Hepatocyte (in vitro differentiated cells): ENCODE measurements at regions not wholly inside any gene's neighbourhood (a gene's known extent, or its start where the extent isn't known, plus 50 kb on each side); places are given as distances from the start of the nearest gene placed in this dataset.

Source experiments
- DNase-seq: peaks from one replicate; pipeline ENCODE4 v3.0.0-alpha.2; 2016; ENCODE audit warnings: low spot score
- H2AFZ ChIP-seq: fragments of 200-600 bp; sonication (generic); 2 replicates; pipeline ENCODE4 v1.6.0; 2016; ENCODE audit warnings: antibody characterized with exemption, mild to moderate bottlenecking
- H3K27ac ChIP-seq: fragments of 200-600 bp; sonication (generic); 2 replicates; pipeline ENCODE4 v1.5.1; 2016; ENCODE audit warnings: mild to moderate bottlenecking
- H3K27me3 ChIP-seq: fragments of 200-600 bp; sonication (generic); 2 replicates; pipeline ENCODE4 v1.6.1; 2016
- H3K36me3 ChIP-seq: fragments of 200-600 bp; sonication (generic); replicated peaks from 2 replicates; pipeline ENCODE4 v1.5.1; 2016; ENCODE audit warnings: low read depth; ENCODE audit not compliant: insufficient read depth
- H3K4me1 ChIP-seq: fragments of 200-600 bp; sonication (generic); 2 replicates; pipeline ENCODE4 v1.5.1; 2016; ENCODE audit warnings: mild to moderate bottlenecking, moderate library complexity; ENCODE audit not compliant: insufficient read depth
- H3K4me2 ChIP-seq: fragments of 200-600 bp; sonication (generic); 2 replicates; pipeline ENCODE4 v1.6.0; 2016
- H3K4me3 ChIP-seq: fragments of 200-600 bp; sonication (generic); 2 replicates; pipeline ENCODE4 v1.5.1; 2016; ENCODE audit warnings: mild to moderate bottlenecking
- H3K79me2 ChIP-seq: fragments of 200-600 bp; sonication (generic); 2 replicates; pipeline ENCODE4 v1.6.0; 2017; ENCODE audit warnings: mild to moderate bottlenecking
- H3K9me2 ChIP-seq: fragments of 200-600 bp; sonication (generic); replicated peaks from 2 replicates; pipeline ENCODE4 v1.6.0; 2017; ENCODE audit warnings: mild to moderate bottlenecking; ENCODE audit not compliant: insufficient read depth
- H3K9me3 ChIP-seq: fragments of 200-600 bp; sonication (generic); 2 replicates; pipeline ENCODE4 v1.5.1; 2016; ENCODE audit warnings: low read depth, mild to moderate bottlenecking
- H4K20me1 ChIP-seq: fragments of 200-600 bp; sonication (generic); 2 replicates; pipeline ENCODE4 v1.6.0; 2016; ENCODE audit warnings: mild to moderate bottlenecking; ENCODE audit not compliant: insufficient read depth, poor library complexity, severe bottlenecking
- CTCF ChIP-seq: fragments of 200-600 bp; sonication (generic); IDR thresholded peaks from 2 replicates; pipeline ENCODE4 v1.5.1; 2016; ENCODE audit warnings: antibody characterized with exemption, mild to moderate bottlenecking; ENCODE audit not compliant: poor library complexity
- EZH2 ChIP-seq: fragments of 200-600 bp; sonication (generic); IDR thresholded peaks from 2 replicates; pipeline ENCODE4 v1.6.1; 2016; ENCODE audit warnings: antibody characterized with exemption, mild to moderate bottlenecking, borderline replicate concordance
- EZH2phosphoT487 ChIP-seq: fragments of 200-600 bp; sonication (generic); IDR thresholded peaks from one replicate; pipeline ENCODE4 v1.6.1; 2018; ENCODE audit warnings: antibody characterized with exemption, mild to moderate bottlenecking, low read depth, moderate library complexity; ENCODE audit not compliant: unreplicated experiment, severe bottlenecking
- WGBS: methylation state at CpG from one replicate; pipeline ENCODE4 v1.1.6; 2016; ENCODE audit warnings: low lambda C conversion rate; ENCODE audit errors: missing lambda C conversion rate; 5-methylcytosine and 5-hydroxymethylcytosine counted together

GRCh38 chr17:33905338-33905800 lies 349.7 kb upstream of the CCL2 start:
- Histone ChIP-seq H3K4me2 (no peak overlapping the region), H4K20me1 (no peaks in the 10 kb centered on the region), H2AFZ (no peak overlapping the region), H3K9me2 (no peaks in the 10 kb centered on the region), H3K79me2 (no peaks in the 10 kb centered on the region), H3K27me3 (no peaks in the 10 kb centered on the region), H3K9me3 (no peaks in the 10 kb centered on the region), H3K36me3 (no peaks in the 10 kb centered on the region), H3K4me1 (no peaks in the 10 kb centered on the region), H3K4me3 (no peak overlapping the region), H3K27ac (no peak overlapping the region)
- 54% methylated on average over 3 of the region's 3 CpGs for WGBS
- no peak for TF ChIP-seq EZH2
- TF ChIP-seq CTCF = no peak
- TF ChIP-seq EZH2phosphoT487 = no peak
- DNase-seq = no peak

GRCh38 chr17:33908363-33909064 lies 346.6 kb upstream of the CCL2 start:
- no peak for DNase-seq
- Histone ChIP-seq H3K9me2 (no peaks in the 10 kb centered on the region), H3K79me2 (no peaks in the 10 kb centered on the region), H3K4me2 (no peak overlapping the region), H3K4me3 (no peak overlapping the region), H3K36me3 (no peaks in the 10 kb centered on the region), H3K9me3 (no peaks in the 10 kb centered on the region), H3K4me1 (no peaks in the 10 kb centered on the region), H3K27ac (no peak overlapping the region), H3K27me3 (no peaks in the 10 kb centered on the region), H2AFZ (no peak overlapping the region), H4K20me1 (no peaks in the 10 kb centered on the region)
- TF ChIP-seq CTCF (no peak), EZH2phosphoT487 (no peak), EZH2 (no peak)
- 49% methylated on average over 2 of the region's 2 CpGs for WGBS

- no peak overlapping the region for H2AFZ ChIP-seq
- no peaks in the 10 kb centered on the region for H4K20me1 ChIP-seq
- H3K9me2 ChIP-seq = no peaks in the 10 kb centered on the region
- no peak for DNase-seq
- no peaks in the 10 kb centered on the region for H3K79me2 ChIP-seq
- H3K9me3 ChIP-seq = no peaks in the 10 kb centered on the region
- WGBS = 96% methylated on average over 2 of the region's 2 CpGs
- H3K36me3 ChIP-seq = no peaks in the 10 kb centered on the region
- no peak overlapping the region for H3K27ac ChIP-seq
- H3K4me1 ChIP-seq = no peaks in the 10 kb centered on the region
- H3K4me2 ChIP-seq = no peak overlapping the region
- H3K27me3 ChIP-seq = no peaks in the 10 kb centered on the region
- H3K4me3 ChIP-seq = no peak overlapping the region
- TF ChIP-seq CTCF (no peak), EZH2 (no peak), EZH2phosphoT487 (no peak)
These were observed 344.8 kb upstream of the CCL2 start for GRCh38 chr17:33910200-33910857.
